HG02938 (cell line): ENCODE measurements at regions not wholly inside any gene's neighbourhood (a gene's known extent, or its start where the extent isn't known, plus 50 kb on each side); places are given as distances from the start of the nearest gene placed in this dataset.

Experiments
- ATAC-seq: cut with Tn5 transposase; IDR thresholded peaks from one replicate; pipeline ENCODE4 v1.9.1; 2021; ENCODE audit warnings: mild to moderate bottlenecking, moderate library complexity; ENCODE audit not compliant: unreplicated experiment

DNA sequence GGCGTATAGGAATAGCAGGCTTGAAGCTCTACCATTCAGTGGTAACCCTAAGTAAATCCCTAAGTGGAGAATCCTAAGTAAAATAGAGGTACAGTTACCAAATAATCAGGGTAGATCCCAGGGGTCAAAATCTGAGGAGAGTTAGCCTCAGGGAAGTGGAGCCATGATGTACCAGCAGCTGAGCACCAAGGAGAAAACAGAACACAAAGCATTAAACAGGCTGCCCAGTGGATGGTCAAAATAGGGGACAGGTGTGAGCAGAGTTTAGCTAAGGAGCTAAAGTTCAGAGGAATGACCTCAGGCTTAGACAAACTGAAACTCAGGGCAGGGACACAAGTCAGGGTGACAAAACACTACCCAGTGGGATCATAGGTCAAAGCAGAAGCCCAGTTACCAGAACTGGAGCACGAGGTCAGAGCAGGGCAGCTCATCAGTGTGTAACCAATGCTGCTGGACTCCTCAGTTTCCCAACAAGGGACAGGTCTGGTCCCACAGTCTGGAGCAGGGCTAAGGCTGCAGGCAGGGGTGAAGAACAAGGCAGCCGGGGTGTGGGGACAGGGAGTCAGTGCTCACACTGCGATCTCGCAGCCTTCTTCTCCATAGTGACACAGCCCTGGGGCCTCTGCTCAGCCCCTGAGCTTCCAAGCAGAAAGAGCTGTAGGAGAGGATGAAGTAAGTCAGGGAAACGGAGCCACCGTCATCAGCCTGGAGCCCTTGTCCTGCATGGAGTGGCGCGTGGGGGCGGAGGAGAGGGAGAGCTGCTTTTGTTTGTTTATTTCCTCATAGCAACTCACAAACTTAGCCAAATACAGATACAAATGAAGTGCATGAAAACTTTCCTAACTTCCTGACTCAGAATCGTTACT lies 264.0 kb downstream of the MREG start:
- ATAC-seq, result no peak

GRCh38 chr2:215748446-215748845 lies 264.9 kb downstream of the MREG start:
- ATAC-seq, result no peak

GRCh38 chr2:215746887-215747615 lies 266.3 kb downstream of the MREG start:
- no peak for ATAC-seq

DNA sequence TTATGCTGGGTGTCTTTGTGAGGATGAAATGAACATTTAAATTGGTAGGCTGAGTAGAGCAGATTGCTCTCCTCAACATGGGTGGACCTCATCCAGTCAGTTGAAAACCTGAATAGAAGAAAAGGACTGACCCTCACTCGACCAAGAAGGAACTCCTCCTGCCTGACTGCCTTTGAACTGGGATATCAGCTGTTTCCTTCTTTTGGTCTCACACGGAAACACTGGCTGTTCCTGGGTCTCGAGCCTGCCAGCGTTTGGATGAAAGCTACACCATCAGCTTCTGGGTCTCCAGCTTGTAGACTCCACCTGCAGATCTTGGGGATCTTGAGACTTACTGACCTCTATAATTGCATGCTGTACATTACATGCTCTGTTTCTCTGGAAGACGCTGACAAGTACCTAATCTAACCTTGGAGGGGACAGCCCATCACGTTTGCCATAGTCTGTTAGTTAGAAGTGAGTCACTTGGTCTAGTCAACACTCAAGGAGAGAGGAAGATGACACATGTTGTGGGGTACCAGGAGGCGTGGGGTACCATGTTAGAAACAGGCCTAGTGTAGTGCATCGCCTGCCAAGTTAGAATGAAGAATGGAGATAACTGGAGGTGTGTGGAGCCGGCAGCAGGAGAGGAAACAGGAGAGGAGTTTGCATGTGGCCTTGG lies 267.0 kb downstream of the MREG start:
- ATAC-seq, result no peak

DNA sequence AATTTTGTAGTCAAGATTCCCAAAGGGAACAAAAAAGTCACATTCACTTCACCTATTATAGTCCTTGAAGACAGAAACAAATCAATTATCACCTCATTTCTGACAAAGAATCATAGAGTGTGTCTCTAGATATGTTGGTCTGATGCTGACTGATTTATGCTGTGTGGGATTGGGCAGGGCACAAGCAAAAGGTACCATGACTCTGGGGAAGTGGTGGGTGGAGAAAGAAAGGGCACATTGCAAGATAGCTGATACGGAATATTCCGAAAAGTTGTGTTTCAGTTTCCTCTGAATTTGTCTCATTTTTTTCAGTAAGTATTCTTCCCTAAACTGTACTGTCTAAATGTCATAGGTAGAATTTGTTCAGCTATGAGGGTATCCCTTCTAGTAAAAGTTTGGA lies 268.0 kb downstream of the MREG start:
- ATAC-seq, result no peak

DNA sequence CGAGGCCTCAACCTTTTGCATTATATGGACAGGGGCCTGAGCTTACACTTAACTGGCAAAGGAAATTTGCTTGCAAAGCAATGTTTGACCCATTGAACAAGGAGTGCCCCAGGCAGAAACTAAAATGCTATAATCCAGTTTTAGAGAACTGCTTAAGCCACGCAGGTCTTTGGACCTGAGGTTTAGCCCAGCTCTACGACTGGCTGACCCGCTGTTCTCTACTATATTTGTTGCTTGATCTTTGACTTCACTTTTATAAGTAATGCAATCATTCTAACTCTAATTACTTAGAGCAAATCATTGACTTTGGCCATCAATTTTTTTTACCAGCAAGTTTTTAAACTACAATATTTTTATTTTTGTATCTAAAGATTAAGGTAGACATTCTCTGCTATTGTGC lies 268.8 kb downstream of the MREG start:
- ATAC-seq, result no peak

DNA sequence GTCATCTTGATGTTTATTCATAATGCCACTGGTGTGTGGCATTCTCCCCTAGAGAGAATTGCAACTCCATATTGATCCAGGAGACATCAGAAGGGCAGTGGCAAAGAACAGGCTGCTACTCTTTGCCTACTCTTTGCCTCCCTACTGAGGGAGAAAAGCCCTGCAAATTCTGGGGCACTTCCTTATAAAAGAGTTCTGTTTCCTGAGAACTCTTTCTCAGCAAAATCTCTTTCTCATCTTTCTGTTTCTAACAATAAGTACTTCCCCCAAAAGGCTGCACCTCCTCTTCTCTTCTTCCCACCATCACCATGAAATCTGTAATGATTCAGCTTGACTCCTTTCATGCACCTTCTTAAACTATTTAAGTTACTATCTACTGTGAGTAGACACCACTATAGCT lies 270.3 kb downstream of the MREG start:
- ATAC-seq, result no peak

GRCh38 chr2:215742021-215742420 lies 271.3 kb downstream of the MREG start:
- ATAC-seq, result no peak

DNA sequence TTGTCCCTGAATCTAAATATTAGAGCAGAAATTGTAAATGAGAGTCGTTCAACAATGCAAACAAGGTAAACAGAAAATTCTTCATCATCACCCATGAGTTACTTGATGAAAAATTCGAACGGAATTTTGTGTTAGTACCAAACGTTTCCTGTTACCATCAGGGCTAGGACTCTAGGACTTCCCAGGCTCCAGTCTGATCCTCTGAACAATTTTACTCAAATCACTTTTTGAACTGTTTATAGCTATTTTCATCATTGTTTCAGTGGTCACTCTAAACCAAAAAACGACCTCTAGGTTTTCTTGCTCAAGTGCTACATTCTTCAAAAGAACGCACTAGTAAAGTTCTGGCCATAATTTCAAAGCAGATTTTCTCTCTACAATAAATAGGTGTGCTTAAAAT lies 273.3 kb downstream of the MREG start:
- no peak for ATAC-seq

GRCh38 chr2:215738351-215738750 lies 275.0 kb downstream of the MREG start:
- no peak for ATAC-seq

- no peak for ATAC-seq
These were observed 275.9 kb downstream of the MREG start for GRCh38 chr2:215737477-215737876.

- ATAC-seq, result no peak
These were observed 276.6 kb downstream of the MREG start for GRCh38 chr2:215736653-215737290.

GRCh38 chr2:215731108-215731658 lies 282.2 kb downstream of the MREG start:
- ATAC-seq, result no peak

DNA sequence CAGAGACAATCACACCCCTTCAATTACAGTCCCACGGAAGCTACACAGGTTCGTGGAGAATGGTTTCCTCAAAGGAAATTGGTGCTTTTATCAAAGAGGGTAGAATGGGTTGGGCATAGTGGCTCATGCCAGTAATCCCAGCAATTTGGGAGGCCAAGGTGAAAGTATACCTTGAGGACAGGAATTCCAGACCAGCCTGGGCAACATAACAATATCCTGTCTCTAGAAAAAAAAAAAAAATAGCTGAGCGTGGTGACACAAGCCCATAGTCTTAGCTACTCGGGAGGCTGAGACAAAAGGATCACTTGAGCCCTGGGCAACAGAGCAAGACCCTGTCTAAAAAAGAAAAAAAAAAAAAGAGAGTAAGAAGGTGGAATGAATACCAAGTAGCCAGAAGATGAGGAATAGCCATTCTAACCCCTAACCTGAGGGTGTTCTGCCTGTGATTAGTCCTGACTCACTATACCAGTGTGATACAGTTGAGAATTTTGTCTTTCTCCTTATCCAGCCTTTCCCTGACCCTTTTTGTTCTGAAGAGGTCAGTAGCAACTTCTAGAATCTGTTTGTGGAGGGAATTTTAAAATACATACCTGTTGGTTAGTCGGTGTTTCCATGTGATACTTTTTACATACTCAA lies 283.2 kb downstream of the MREG start:
- no peak for ATAC-seq

DNA sequence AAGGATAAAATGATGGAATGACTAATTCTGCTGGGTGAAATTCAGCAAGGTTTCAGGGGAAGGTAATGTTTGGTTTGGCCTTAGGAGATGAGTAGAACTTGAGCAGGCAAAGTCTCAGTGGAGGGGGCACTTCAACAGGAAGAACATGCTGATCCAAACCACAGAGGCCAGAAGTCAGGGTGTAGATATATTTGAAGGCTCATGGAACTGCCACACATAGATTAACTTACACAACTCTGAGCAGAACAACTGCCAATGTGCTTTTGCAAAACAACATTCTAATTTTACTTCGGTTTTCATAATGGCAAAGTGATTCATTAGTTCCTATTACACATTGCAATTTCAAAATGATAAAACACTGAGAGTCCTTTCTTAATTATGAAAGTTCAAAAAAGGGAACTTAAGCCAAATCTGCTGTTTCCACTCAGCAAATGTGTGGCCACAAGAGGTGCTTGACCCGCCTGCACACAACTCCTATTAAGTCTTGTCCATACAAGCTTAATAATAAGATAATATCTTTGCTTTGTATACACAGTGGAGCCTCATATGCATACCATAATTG lies 284.8 kb downstream of the MREG start:
- peak; percentile 89 for ATAC-seq

GRCh38 chr2:215727507-215728503 lies 285.5 kb downstream of the MREG start:
- no peak for ATAC-seq

GRCh38 chr2:215726070-215726469 lies 287.3 kb downstream of the MREG start:
- no peak for ATAC-seq

DNA sequence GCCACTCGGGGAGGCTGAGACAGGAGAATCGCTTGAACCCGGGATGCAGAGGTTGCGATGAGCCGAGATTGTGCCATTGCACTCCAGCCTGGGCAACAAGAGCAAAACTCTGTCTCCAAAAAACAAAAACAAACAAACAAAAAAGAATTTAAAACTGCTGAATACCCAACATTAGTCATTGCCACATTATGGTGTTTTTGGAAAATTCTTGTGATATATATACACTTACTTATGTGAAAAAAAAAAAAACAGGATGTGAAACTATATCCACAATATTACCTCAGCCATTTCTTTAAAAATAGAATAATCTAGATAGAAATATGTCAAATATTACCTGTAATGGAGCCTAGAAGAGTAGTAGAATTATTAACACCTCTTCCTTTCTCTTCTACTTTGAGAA lies 288.3 kb upstream of the FN1 start:
- no peak for ATAC-seq

GRCh38 chr2:215723631-215724011 lies 287.8 kb upstream of the FN1 start:
- ATAC-seq, result no peak
